K562 (cell line): ENCODE measurements at regions not wholly inside any gene's neighbourhood (a gene's known extent, or its start where the extent isn't known, plus 50 kb on each side); places are given as distances from the start of the nearest gene placed in this dataset.
A peak's percentile ranks its signal among the peaks of the same experiment; 100 is the strongest.

ENCODE experiments used
- ATAC-seq: fragments of 200-7000 bp; cut with Tn5 transposase; 3 replicates; pipeline ENCODE4 v1.9.1; 2020; ENCODE audit warnings: moderate library complexity
- BruUV-seq: library from RNA; stranded (reverse); fragments of 400-500 nt; replicated peaks from 2 replicates; lab custom pipeline; 2021; lab: Mats Ljungman, UMichigan
- CTCF ChIA-PET: fragments of 300-600 bp; formaldehyde crosslinking; extraction: SDS; loops from one replicate; lab custom pipeline; 2021; ENCODE audit warnings: low intra/inter-chr PET ratio; lab: Yijun Ruan, JAX
- POLR2A ChIA-PET: fragments of 300-600, 350-650 bp; sonication (Branson Sonifier 250); formaldehyde crosslinking; extraction: SDS; loops from one replicate; lab custom pipeline; 2021; ENCODE audit warnings: antibody characterized with exemption, inconsistent platforms; lab: Yijun Ruan, JAX
- DNase-seq, 4 experiments: peaks; one replicate each; pipeline versions ENCODE4 v3.0.0 to v3.0.0-alpha.2; 2011 to 2018; ENCODE audit warnings: low spot score in 3 of 4, mixed read lengths in 3 of 4; ENCODE audit errors: extremely low read depth in 1 of 4
- FAIRE-seq: peaks from 2 replicates; lab custom pipeline; 2011; peaks lifted over from hg19 to GRCh38; lab: Jason Lieb, UNC
- H2AFZ ChIP-seq: 2 replicates; pipeline ENCODE4 v1.6.0; 2011; ENCODE audit warnings: low read depth, low read length, control low read depth, inconsistent platforms
- H3K27ac ChIP-seq: fragments of 200-600 bp; 3 replicates; pipeline ENCODE4 v1.8.0; 2011; ENCODE audit warnings: low read depth, mild to moderate bottlenecking, control low read depth, inconsistent platforms, low read length, moderate library complexity, mixed read lengths; ENCODE audit errors: extremely low read depth
- H3K27me3 ChIP-seq, 2 experiments: fragments of 300-600 bp in 1 of 2; 2 replicates in 1 of 2; 3 replicates in 1 of 2; pipeline versions ENCODE4 v1.6.0 to v1.8.0; 2011; ENCODE audit warnings: inconsistent platforms in 2 of 2, low read length in 2 of 2, mild to moderate bottlenecking in 1 of 2, mixed read lengths in 1 of 2, moderate library complexity in 1 of 2; ENCODE audit not compliant: control insufficient read depth in 2 of 2, insufficient read depth in 2 of 2
- H3K36me3 ChIP-seq: fragments of 300-600 bp; 3 replicates; pipeline ENCODE4 v1.8.0; 2011; ENCODE audit warnings: mild to moderate bottlenecking, low read length, inconsistent platforms; ENCODE audit not compliant: control insufficient read depth, insufficient read depth
- H3K4me1 ChIP-seq, 2 experiments: fragments of 200-600 bp in 1 of 2; replicated peaks in 1 of 2; 2 replicates in 1 of 2; 3 replicates in 1 of 2; pipeline versions ENCODE4 v1.5.1 to v1.8.0; 2011; ENCODE audit warnings: inconsistent platforms in 2 of 2, low read length in 2 of 2, mild to moderate bottlenecking in 1 of 2, mixed read lengths in 1 of 2, moderate library complexity in 1 of 2; ENCODE audit not compliant: control insufficient read depth in 2 of 2, insufficient read depth in 2 of 2
- H3K4me2 ChIP-seq: 2 replicates; pipeline ENCODE4 v1.6.1; 2011; ENCODE audit warnings: low read length, control low read depth, inconsistent platforms, mixed read lengths; ENCODE audit not compliant: insufficient read depth
- H3K4me3 ChIP-seq: fragments of 200-600 bp; sonication (generic), shearing (Covaris generic); 2 replicates; pipeline ENCODE4 v1.5.1; 2016; ENCODE audit warnings: control low read depth, inconsistent platforms
- H3K79me2 ChIP-seq: fragments of 200-600 bp; 3 replicates; pipeline ENCODE4 v1.8.0; 2011; ENCODE audit warnings: low read length, inconsistent platforms; ENCODE audit not compliant: control insufficient read depth, insufficient read depth
- H3K9ac ChIP-seq, 2 experiments: 2 replicates each; pipeline versions ENCODE4 v1.6.0 to v1.6.1; 2011; ENCODE audit warnings: low read depth in 2 of 2, low read length in 2 of 2, control low read depth in 1 of 2, inconsistent platforms in 1 of 2, mild to moderate bottlenecking in 1 of 2, mixed read lengths in 1 of 2; ENCODE audit not compliant: insufficient read depth in 1 of 2
- H3K9me1 ChIP-seq: one replicate; pipeline ENCODE4 v1.6.0; 2011; ENCODE audit warnings: inconsistent platforms, mild to moderate bottlenecking, low read length, moderate library complexity; ENCODE audit not compliant: control insufficient read depth, insufficient read depth
- H3K9me3 ChIP-seq: replicated peaks from 2 replicates; pipeline ENCODE4 v1.5.1; 2011; ENCODE audit warnings: low read depth, low read length, inconsistent platforms; ENCODE audit not compliant: control insufficient read depth, insufficient read depth
- H4K20me1 ChIP-seq: replicated peaks from 2 replicates; pipeline ENCODE4 v1.6.1; 2011; ENCODE audit warnings: low read length, inconsistent platforms, mixed read lengths; ENCODE audit not compliant: control insufficient read depth, insufficient read depth
- ARNT ChIP-seq, 2 experiments: fragments of 450-650 bp; IDR thresholded peaks; 2 replicates each; pipeline ENCODE4 v1.6.1; 2016; ENCODE audit warnings: mild to moderate bottlenecking in 1 of 2
- ATF4 ChIP-seq: fragments of 450-650 bp; formaldehyde crosslinking; IDR thresholded peaks from 2 replicates; pipeline ENCODE4 v1.4.0; 2022; ENCODE audit warnings: mild to moderate bottlenecking, moderate library complexity
- C11orf30 ChIP-seq: fragments of 450-650 bp; IDR thresholded peaks from 2 replicates; pipeline ENCODE4 v1.6.1; 2016; ENCODE audit warnings: low read depth, mild to moderate bottlenecking
- FOXK1 ChIP-seq: sonication (generic); formaldehyde crosslinking; IDR thresholded peaks from 2 replicates; pipeline ENCODE4 v1.8.0; 2022; ENCODE audit warnings: missing genetic modification reagents, mild to moderate bottlenecking, borderline replicate concordance
- ILF3 ChIP-seq: fragments of 450-650 bp; IDR thresholded peaks from 2 replicates; pipeline ENCODE4 v1.6.1; 2018; ENCODE audit warnings: antibody characterized with exemption, mild to moderate bottlenecking, moderate library complexity, borderline replicate concordance
- KDM1A ChIP-seq, 2 experiments: fragments of 450-650 bp; IDR thresholded peaks; 2 replicates each; pipeline ENCODE4 v1.6.1; 2016; ENCODE audit warnings: mild to moderate bottlenecking in 2 of 2
- KLF6 ChIP-seq: fragments of 250-450 bp; sonication (Bioruptor Pico); IDR thresholded peaks from 2 replicates; pipeline ENCODE4 v1.4.0; 2020; ENCODE audit warnings: mild to moderate bottlenecking, moderate library complexity, borderline replicate concordance
- LEF1 ChIP-seq: fragments of 450-650 bp; IDR thresholded peaks from 2 replicates; pipeline ENCODE4 v1.6.1; 2016; ENCODE audit warnings: mild to moderate bottlenecking
- MIER1 ChIP-seq: fragments of 450-650 bp; IDR thresholded peaks from 2 replicates; pipeline ENCODE4 v1.6.1; 2016; ENCODE audit warnings: antibody characterized with exemption, mild to moderate bottlenecking, low read depth
- NBN ChIP-seq: fragments of 450-650 bp; IDR thresholded peaks from 2 replicates; pipeline ENCODE4 v1.6.1; 2016; ENCODE audit warnings: low read depth, mild to moderate bottlenecking
- RCOR1 ChIP-seq, 2 experiments: IDR thresholded peaks; 2 replicates each; pipeline ENCODE4 v1.6.1; 2012; ENCODE audit warnings: low read depth in 2 of 2, low read length in 2 of 2, borderline replicate concordance in 1 of 2, improper control_type of control experiment in 1 of 2
- RHOXF2B ChIP-seq: fragments of 250-450 bp; sonication (Bioruptor Pico); conservative IDR thresholded peaks from 2 replicates; pipeline ENCODE4 v1.5.1; 2021
- ZNF121 ChIP-seq: sonication (generic); formaldehyde crosslinking; conservative IDR thresholded peaks from 2 replicates; pipeline ENCODE4 v1.8.0; 2022; ENCODE audit warnings: missing genetic modification reagents
- ZNF830 ChIP-seq: fragments of 250-450 bp; sonication (Bioruptor Pico); IDR thresholded peaks from 2 replicates; pipeline ENCODE4 v1.5.0; 2021; ENCODE audit warnings: mild to moderate bottlenecking
- WGBS: fragments of 100-300 bp; shearing (Covaris generic); methylation state at CpG from one replicate; pipeline ENCODE4 v1.1.6; 2016; ENCODE audit warnings: low coverage, mixed read lengths; ENCODE audit not compliant: insufficient coverage; ENCODE audit errors: missing lambda C conversion rate; 5-methylcytosine and 5-hydroxymethylcytosine counted together
- in situ Hi-C: fragments of 300-500 bp; cut with MboI; formaldehyde crosslinking; loops from 4 replicates; pipeline ENCODE4 v1.15.0; 2018; ENCODE audit warnings: inconsistent platforms, mixed read lengths
- intact Hi-C: fragments of 100-400 bp; cut with micrococcal nuclease; formaldehyde crosslinking; loops from 2 replicates; pipeline ENCODE4 v1.14.2; 2022
- TF ChIP-seq, protein P1 (sequence below): fragments of 250-450 bp; sonication (Bioruptor Pico); IDR thresholded peaks from 2 replicates; pipeline ENCODE4 v1.4.0; 2020; ENCODE audit warnings: borderline replicate concordance
- TF ChIP-seq, protein P2 (sequence below), 2 experiments: IDR thresholded peaks; 2 replicates each; pipeline ENCODE4 v1.6.1; 2012; ENCODE audit warnings: improper control_type of control experiment in 2 of 2, low read depth in 2 of 2, low read length in 2 of 2, borderline replicate concordance in 1 of 2

DNA sequence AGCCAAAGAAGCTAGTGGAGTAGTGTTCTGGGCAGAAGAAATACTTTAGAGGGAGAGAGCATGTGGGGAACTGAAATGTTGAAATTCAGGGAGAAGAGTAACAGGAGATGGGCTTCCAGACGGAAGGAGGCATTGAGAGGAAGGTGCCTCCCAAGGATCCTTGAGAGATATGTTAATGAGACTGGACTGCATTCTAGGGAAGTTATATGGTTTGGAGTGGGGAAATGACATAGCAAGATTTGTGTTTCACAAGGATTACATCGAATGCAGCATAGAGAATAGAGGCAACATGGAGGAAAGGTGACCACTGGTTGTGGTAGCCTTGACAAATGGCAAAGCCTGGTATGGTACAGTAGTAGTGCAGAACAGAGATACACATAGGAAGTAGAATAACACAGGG, 160.5 kb upstream of the HMCN1 start:
- DNase-seq (no peak), ATAC-seq (no peak; the same call in 2 of the 3 replicates), FAIRE-seq (no peak)
- in situ Hi-C loops: no loop called here
- ChIA-PET POLR2A (interaction anchor here (2.5 kb wide), 1 partner anchor 9 kb away, joined by 10 read pairs; no protein-coding TSS in a partner anchor), CTCF (no interaction called here)
- H3K9ac ChIP-seq: no peak overlapping the region
- BruUV-seq: no TSS peak
- no peaks in the 10 kb centered on the region for H3K79me2 ChIP-seq
- H3K4me3 ChIP-seq: no peak overlapping the region
- H4K20me1 ChIP-seq: no peaks in the 10 kb centered on the region
- no peaks in the 10 kb centered on the region; a peak in 1 of 5 replicates for H3K4me1 ChIP-seq
- H3K9me1 ChIP-seq: no peaks in the 10 kb centered on the region
- intact Hi-C loops: no loop called here
- no peaks in the 10 kb centered on the region for H3K27me3 ChIP-seq
- H3K36me3 ChIP-seq: no peaks in the 10 kb centered on the region
- no peaks in the 10 kb centered on the region; the same call in 1 of the 2 replicates for H3K9me3 ChIP-seq
- H2AFZ ChIP-seq: no peak overlapping the region
- H3K4me2 ChIP-seq: no peak overlapping the region
- no peak overlapping the region for H3K27ac ChIP-seq
- WGBS: 0% methylated on average over 2 of the region's 2 CpGs
- TF ChIP-seq MIER1: no peak
- TF ChIP-seq ARNT (IDR thresholded peaks at IDR 0.05): no peak
- no peak for TF ChIP-seq ILF3
- TF ChIP-seq RCOR1 (IDR thresholded peaks at IDR 0.05; ENCODE audit: borderline replicate concordance in 1 of 2, low read depth in 2 of 2, low read length in 2 of 2): no peak
- TF ChIP-seq ZNF121: no peak
- peak; percentile 20; the same call in 1 of the 2 replicates for TF ChIP-seq ATF4
- no peak for TF ChIP-seq KDM1A (IDR thresholded peaks at IDR 0.05)
- TF ChIP-seq, protein P1, sequence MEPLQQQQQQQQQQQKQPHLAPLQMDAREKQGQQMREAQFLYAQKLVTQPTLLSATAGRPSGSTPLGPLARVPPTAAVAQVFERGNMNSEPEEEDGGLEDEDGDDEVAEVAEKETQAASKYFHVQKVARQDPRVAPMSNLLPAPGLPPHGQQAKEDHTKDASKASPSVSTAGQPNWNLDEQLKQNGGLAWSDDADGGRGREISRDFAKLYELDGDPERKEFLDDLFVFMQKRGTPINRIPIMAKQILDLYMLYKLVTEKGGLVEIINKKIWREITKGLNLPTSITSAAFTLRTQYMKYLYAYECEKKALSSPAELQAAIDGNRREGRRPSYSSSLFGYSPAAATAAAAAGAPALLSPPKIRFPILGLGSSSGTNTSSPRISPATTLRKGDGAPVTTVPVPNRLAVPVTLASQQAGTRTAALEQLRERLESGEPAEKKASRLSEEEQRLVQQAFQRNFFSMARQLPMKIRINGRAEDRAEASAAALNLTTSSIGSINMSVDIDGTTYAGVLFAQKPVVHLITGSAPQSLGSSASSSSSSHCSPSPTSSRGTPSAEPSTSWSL (CRISPR knock-in tag): no peak
- no peak for TF ChIP-seq NBN
- TF ChIP-seq C11orf30: peak; percentile 24; the same call in 1 of the 2 replicates
- TF ChIP-seq LEF1: no peak
- no peak for TF ChIP-seq KLF6 (CRISPR knock-in tag)
- no peak for TF ChIP-seq FOXK1 (CRISPR knock-in tag)
- TF ChIP-seq ZNF830 (CRISPR knock-in tag): no peak
- TF ChIP-seq, protein P2, sequence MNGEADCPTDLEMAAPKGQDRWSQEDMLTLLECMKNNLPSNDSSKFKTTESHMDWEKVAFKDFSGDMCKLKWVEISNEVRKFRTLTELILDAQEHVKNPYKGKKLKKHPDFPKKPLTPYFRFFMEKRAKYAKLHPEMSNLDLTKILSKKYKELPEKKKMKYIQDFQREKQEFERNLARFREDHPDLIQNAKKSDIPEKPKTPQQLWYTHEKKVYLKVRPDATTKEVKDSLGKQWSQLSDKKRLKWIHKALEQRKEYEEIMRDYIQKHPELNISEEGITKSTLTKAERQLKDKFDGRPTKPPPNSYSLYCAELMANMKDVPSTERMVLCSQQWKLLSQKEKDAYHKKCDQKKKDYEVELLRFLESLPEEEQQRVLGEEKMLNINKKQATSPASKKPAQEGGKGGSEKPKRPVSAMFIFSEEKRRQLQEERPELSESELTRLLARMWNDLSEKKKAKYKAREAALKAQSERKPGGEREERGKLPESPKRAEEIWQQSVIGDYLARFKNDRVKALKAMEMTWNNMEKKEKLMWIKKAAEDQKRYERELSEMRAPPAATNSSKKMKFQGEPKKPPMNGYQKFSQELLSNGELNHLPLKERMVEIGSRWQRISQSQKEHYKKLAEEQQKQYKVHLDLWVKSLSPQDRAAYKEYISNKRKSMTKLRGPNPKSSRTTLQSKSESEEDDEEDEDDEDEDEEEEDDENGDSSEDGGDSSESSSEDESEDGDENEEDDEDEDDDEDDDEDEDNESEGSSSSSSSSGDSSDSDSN (IDR thresholded peaks at IDR 0.05; ENCODE audit: borderline replicate concordance in 1 of 2, low read depth in 2 of 2, low read length in 2 of 2): no peak
- no peak for TF ChIP-seq RHOXF2B (CRISPR knock-in tag)
